IMR-90 (cell line): ENCODE measurements at regions not wholly inside any gene's neighbourhood (a gene's known extent, or its start where the extent isn't known, plus 50 kb on each side); places are given as distances from the start of the nearest gene placed in this dataset.

Source experiments
- ATAC-seq: fragments of 200-7000 bp; cut with Tn5 transposase; 2 replicates; pipeline ENCODE4 v1.9.1; 2020; ENCODE audit warnings: low read depth, mild to moderate bottlenecking, moderate library complexity
- BruUV-seq: library from RNA; stranded (reverse); fragments of 400-500 nt; replicated peaks from 2 replicates; lab custom pipeline; 2021; lab: Mats Ljungman, UMichigan
- CTCF ChIA-PET: fragments of 300-600 bp; formaldehyde crosslinking; extraction: SDS; loops from one replicate; lab custom pipeline; 2021; ENCODE audit warnings: antibody characterized with exemption; lab: Yijun Ruan, JAX
- POLR2A ChIA-PET: fragments of 300-600 bp; sonication (Branson Sonifier 250); formaldehyde crosslinking; loops from one replicate; lab custom pipeline; 2022; ENCODE audit warnings: antibody characterized with exemption; ENCODE audit not compliant: unreplicated experiment; lab: Charles Lee
- DNase-seq: peaks from one replicate; pipeline ENCODE4 v3.0.0; 2013
- H2AFZ ChIP-seq: replicated peaks from 2 replicates; pipeline ENCODE3; 2013; ENCODE audit warnings: low read length, mild to moderate bottlenecking; ENCODE audit not compliant: poor library complexity
- H2AK5ac ChIP-seq: 2 replicates; pipeline ENCODE4 v1.6.1; 2013; ENCODE audit warnings: low read depth, low read length, inconsistent platforms
- H2AK9ac ChIP-seq: replicated peaks from 2 replicates; pipeline ENCODE3; 2013; ENCODE audit warnings: mild to moderate bottlenecking, low read depth, low read length, moderate library complexity; ENCODE audit not compliant: poor library complexity
- H2BK120ac ChIP-seq: 2 replicates; pipeline ENCODE4 v1.6.1; 2013; ENCODE audit warnings: low read depth, low read length, inconsistent platforms
- H2BK15ac ChIP-seq: 3 replicates; pipeline ENCODE4 v1.6.1; 2013; ENCODE audit warnings: low read depth, low read length, inconsistent platforms
- H2BK20ac ChIP-seq: 2 replicates; pipeline ENCODE4 v1.6.1; 2013; ENCODE audit warnings: low read depth, mild to moderate bottlenecking, inconsistent platforms, low read length, moderate library complexity
- H2BK5ac ChIP-seq: 2 replicates; pipeline ENCODE4 v1.6.1; 2013; ENCODE audit warnings: mild to moderate bottlenecking, low read depth, low read length, inconsistent platforms; ENCODE audit not compliant: poor library complexity, severe bottlenecking
- H3K14ac ChIP-seq: replicated peaks from 2 replicates; pipeline ENCODE4 v1.6.1; 2013; ENCODE audit warnings: low read depth, low read length, inconsistent platforms
- H3K18ac ChIP-seq: 2 replicates; pipeline ENCODE4 v1.6.1; 2013; ENCODE audit warnings: low read depth, low read length, control low read depth
- H3K23ac ChIP-seq: 2 replicates; pipeline ENCODE4 v1.6.1; 2013; ENCODE audit warnings: low read depth, low read length, inconsistent platforms
- H3K27ac ChIP-seq: 2 replicates; pipeline ENCODE4 v1.5.1; 2013; ENCODE audit warnings: mild to moderate bottlenecking, control low read depth, low read length; ENCODE audit not compliant: insufficient read depth
- H3K27me3 ChIP-seq: 2 replicates; pipeline ENCODE4 v1.6.1; 2013; ENCODE audit warnings: low read length; ENCODE audit not compliant: control insufficient read depth, insufficient read depth
- H3K36me3 ChIP-seq: 2 replicates; pipeline ENCODE4 v1.6.1; 2013; ENCODE audit warnings: low read length, mixed read lengths; ENCODE audit not compliant: control insufficient read depth, insufficient read depth
- H3K4ac ChIP-seq: 2 replicates; pipeline ENCODE4 v1.6.1; 2013; ENCODE audit warnings: low read depth, low read length, inconsistent platforms
- H3K4me1 ChIP-seq: 2 replicates; pipeline ENCODE4 v1.6.1; 2013; ENCODE audit warnings: low read length, mixed read lengths; ENCODE audit not compliant: control insufficient read depth, insufficient read depth
- H3K4me2 ChIP-seq: 2 replicates; pipeline ENCODE4 v1.6.1; 2013; ENCODE audit warnings: low read depth, mild to moderate bottlenecking, control low read depth, low read length, moderate library complexity
- H3K4me3 ChIP-seq: 2 replicates; pipeline ENCODE4 v1.5.1; 2013; ENCODE audit warnings: low read depth, mild to moderate bottlenecking, control low read depth, low read length, moderate library complexity; ENCODE audit not compliant: insufficient read depth
- H3K56ac ChIP-seq: 2 replicates; pipeline ENCODE4 v1.6.1; 2013; ENCODE audit warnings: low read length, inconsistent platforms; ENCODE audit not compliant: insufficient read depth; ENCODE audit errors: extremely low read depth
- H3K79me1 ChIP-seq, 2 experiments: 2 replicates each; pipeline ENCODE4 v1.6.1; 2013; ENCODE audit warnings: low read length in 2 of 2, inconsistent platforms in 1 of 2, low read depth in 1 of 2
- H3K9ac ChIP-seq: 2 replicates; pipeline ENCODE4 v1.6.1; 2013; ENCODE audit warnings: low read depth, low read length, control low read depth
- H3K9me1 ChIP-seq: 2 replicates; pipeline ENCODE4 v1.6.1; 2013; ENCODE audit warnings: low read length, inconsistent platforms; ENCODE audit not compliant: insufficient read depth
- H3K9me3 ChIP-seq: 2 replicates; pipeline ENCODE4 v1.6.1; 2013; ENCODE audit warnings: low read length; ENCODE audit not compliant: control insufficient read depth, insufficient read depth
- H4K20me1 ChIP-seq: 2 replicates; pipeline ENCODE4 v1.6.1; 2013; ENCODE audit warnings: low read length, inconsistent platforms; ENCODE audit not compliant: insufficient read depth
- H4K5ac ChIP-seq: 2 replicates; pipeline ENCODE4 v1.6.1; 2013; ENCODE audit warnings: mild to moderate bottlenecking, low read depth, low read length, control low read depth
- H4K8ac ChIP-seq, 2 experiments: 2 replicates each; pipeline ENCODE4 v1.6.1; 2013; ENCODE audit warnings: low read depth in 2 of 2, low read length in 2 of 2, control low read depth in 1 of 2, inconsistent platforms in 1 of 2
- H4K91ac ChIP-seq: 2 replicates; pipeline ENCODE4 v1.6.1; 2013; ENCODE audit warnings: low read depth, low read length, inconsistent platforms; ENCODE audit not compliant: insufficient read depth
- BHLHE40 ChIP-seq: fragments of 150-350 bp; IDR thresholded peaks from 2 replicates; pipeline ENCODE4 v1.6.1; 2016; ENCODE audit warnings: mild to moderate bottlenecking, low read depth, low read length
- CHD1 ChIP-seq: IDR thresholded peaks from 2 replicates; pipeline ENCODE4 v1.6.1; 2012; ENCODE audit warnings: low read depth, low read length, improper control_type of control experiment
- MAFK ChIP-seq: IDR thresholded peaks from 2 replicates; pipeline ENCODE4 v1.6.1; 2012; ENCODE audit warnings: low read depth, low read length, improper control_type of control experiment
- MAZ ChIP-seq: IDR thresholded peaks from 2 replicates; pipeline ENCODE4 v1.6.1; 2012; ENCODE audit warnings: low read depth, mild to moderate bottlenecking, low read length, improper control_type of control experiment, moderate library complexity, borderline replicate concordance
- NFE2L2 ChIP-seq: fragments of 150-350 bp; IDR thresholded peaks from 2 replicates; pipeline ENCODE4 v1.6.1; 2016; ENCODE audit warnings: low read depth, mild to moderate bottlenecking, low read length
- RFX5 ChIP-seq: IDR thresholded peaks from 2 replicates; pipeline ENCODE4 v1.8.0; 2012; ENCODE audit warnings: low read depth, mild to moderate bottlenecking, low read length, moderate library complexity
- SMC3 ChIP-seq: fragments of 150-350 bp; IDR thresholded peaks from 2 replicates; pipeline ENCODE4 v1.6.1; 2016; ENCODE audit warnings: low read depth, mild to moderate bottlenecking, antibody characterized with exemption, low read length, moderate library complexity
- WGBS, 2 experiments: methylation state at CpG; one replicate each; pipeline versions ENCODE4 v1.1.5 to v1.1.7; 2013; ENCODE audit warnings: missing lambda C conversion rate in 2 of 2; ENCODE audit not compliant: insufficient read length in 1 of 2; ENCODE audit errors: extremely low coverage in 2 of 2; 5-methylcytosine and 5-hydroxymethylcytosine counted together
- dilution Hi-C: fragments of 300-500 bp; cut with HindIII; formaldehyde crosslinking; loops from one replicate; pipeline ENCODE4 v1.14.3; 2018; ENCODE audit warnings: low sequenced_read_pairs; ENCODE audit not compliant: unreplicated experiment
- in situ Hi-C: fragments of 300-500 bp; cut with MboI; formaldehyde crosslinking; loops from 3 replicates; pipeline ENCODE4 v1.14.3; 2019; ENCODE audit warnings: low sequenced_read_pairs, inconsistent platforms, mixed read lengths
- intact Hi-C: fragments of 100-400 bp; cut with micrococcal nuclease; formaldehyde crosslinking; loops from 2 replicates; pipeline ENCODE4 v1.10.0; 2022
- TF ChIP-seq, protein P1 (sequence below): conservative IDR thresholded peaks from 2 replicates; pipeline ENCODE4 v1.5.1; 2012; ENCODE audit warnings: mild to moderate bottlenecking, low read depth, low read length, improper control_type of control experiment

GRCh38 chr10:44243851-44244510 lies 140.9 kb downstream of the CXCL12 start:
- no peak for ATAC-seq
- Histone ChIP-seq H3K14ac (no peak overlapping the region), H3K27me3 (peaks cover 16% of the 10 kb centered on the region), H4K20me1 (no peaks in the 10 kb centered on the region), H3K56ac (no peak overlapping the region), H3K79me1 (no peaks in the 10 kb centered on the region), H3K23ac (no peak overlapping the region), H3K4ac (no peak overlapping the region), H3K4me3 (no peak overlapping the region), H2BK5ac (no peak overlapping the region), H2AK9ac (no peak overlapping the region), H3K4me2 (no peak overlapping the region), H2BK20ac (no peak overlapping the region), H3K9me1 (no peaks in the 10 kb centered on the region), H3K9me3 (no peaks in the 10 kb centered on the region), H3K4me1 (no peaks in the 10 kb centered on the region), H3K36me3 (no peaks in the 10 kb centered on the region), H2AK5ac (no peak overlapping the region), H3K27ac (no peak overlapping the region), H3K18ac (no peak overlapping the region), H4K8ac (no peak overlapping the region), H4K5ac (no peak overlapping the region), H2AFZ (no peak overlapping the region), H3K9ac (no peak overlapping the region), H4K91ac (no peak overlapping the region), H2BK15ac (no peak overlapping the region), H2BK120ac (no peak overlapping the region)
- ChIA-PET CTCF (no interaction called here), POLR2A (no interaction called here)
- DNase-seq, result no peak
- dilution Hi-C loops (no loop called here), in situ Hi-C loops (no loop called here), intact Hi-C loops (no loop called here)
- TF ChIP-seq RFX5 (no peak), MAZ (no peak), SMC3 (no peak), CHD1 (no peak), MAFK (no peak), NFE2L2 (no peak), BHLHE40 (no peak)
- TF ChIP-seq, protein P1, sequence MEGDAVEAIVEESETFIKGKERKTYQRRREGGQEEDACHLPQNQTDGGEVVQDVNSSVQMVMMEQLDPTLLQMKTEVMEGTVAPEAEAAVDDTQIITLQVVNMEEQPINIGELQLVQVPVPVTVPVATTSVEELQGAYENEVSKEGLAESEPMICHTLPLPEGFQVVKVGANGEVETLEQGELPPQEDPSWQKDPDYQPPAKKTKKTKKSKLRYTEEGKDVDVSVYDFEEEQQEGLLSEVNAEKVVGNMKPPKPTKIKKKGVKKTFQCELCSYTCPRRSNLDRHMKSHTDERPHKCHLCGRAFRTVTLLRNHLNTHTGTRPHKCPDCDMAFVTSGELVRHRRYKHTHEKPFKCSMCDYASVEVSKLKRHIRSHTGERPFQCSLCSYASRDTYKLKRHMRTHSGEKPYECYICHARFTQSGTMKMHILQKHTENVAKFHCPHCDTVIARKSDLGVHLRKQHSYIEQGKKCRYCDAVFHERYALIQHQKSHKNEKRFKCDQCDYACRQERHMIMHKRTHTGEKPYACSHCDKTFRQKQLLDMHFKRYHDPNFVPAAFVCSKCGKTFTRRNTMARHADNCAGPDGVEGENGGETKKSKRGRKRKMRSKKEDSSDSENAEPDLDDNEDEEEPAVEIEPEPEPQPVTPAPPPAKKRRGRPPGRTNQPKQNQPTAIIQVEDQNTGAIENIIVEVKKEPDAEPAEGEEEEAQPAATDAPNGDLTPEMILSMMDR, result no peak
- WGBS, 2 experiments, result 75% methylated on average over 2 of the region's 7 CpGs; no CpG with 5 or more reads in 1 of the 2 experiments
- no TSS peak for BruUV-seq
